ENCODE measurements at regions not wholly inside any gene's neighbourhood (a gene's known extent, or its start where the extent isn't known, plus 50 kb on each side); places are given as distances from the start of the nearest gene placed in this dataset.

- WGBS, 2 experiments (ENCODE audit: insufficient coverage in 1 of 2, insufficient read length in 1 of 2), result 95 to 100% methylated on average over 3 of the region's 3 CpGs
These were observed 439.6 kb upstream of the ADAMTS5 start for GRCh38 chr21:27406300-27407009.

GRCh38 chr21:27403011-27403410, 436.1 kb upstream of the ADAMTS5 start:
- no peak for TF ChIP-seq CTCF (conservative IDR thresholded peaks at IDR 0.05)
- 93 to 94% methylated on average over 3 of the region's 3 CpGs for WGBS, 2 experiments (ENCODE audit: insufficient coverage in 1 of 2, insufficient read length in 1 of 2)
- H3K4me1 Mint-ChIP-seq, result peaks cover 27% of the 10 kb centered on the region
- no peaks in the 10 kb centered on the region for H3K36me3 Mint-ChIP-seq (ENCODE audit: low read depth)
- H3K4me3 Mint-ChIP-seq, result no peak overlapping the region
- H3K9ac ChIP-seq (ENCODE audit: extremely low read depth, low read length, poor library complexity, severe bottlenecking), result no peak overlapping the region
- H3K4me1 ChIP-seq (ENCODE audit: control insufficient read depth, insufficient read depth, low read length), result no peaks in the 10 kb centered on the region
- no peak overlapping the region for H3K27ac ChIP-seq (ENCODE audit: low read depth, low read length)
- no peaks in the 10 kb centered on the region for H3K27me3 Mint-ChIP-seq (ENCODE audit: insufficient read depth)
- no peaks in the 10 kb centered on the region for H3K36me3 ChIP-seq (ENCODE audit: control insufficient read depth, insufficient read depth, low read length)
- no peaks in the 10 kb centered on the region for H3K27me3 ChIP-seq (ENCODE audit: control insufficient read depth, insufficient read depth, low read length, poor library complexity, severe bottlenecking)
- no peaks in the 10 kb centered on the region for H3K9me3 Mint-ChIP-seq
- no peaks in the 10 kb centered on the region for H3K9me3 ChIP-seq (ENCODE audit: control insufficient read depth, low read length)
- H3K27ac Mint-ChIP-seq, result no peak overlapping the region
- no peak for DNase-seq
- H3K4me3 ChIP-seq (ENCODE audit: low read length), result no peak overlapping the region

More at GRCh38 chr21:27406300-27407009, 439.6 kb upstream of the ADAMTS5 start:
- H3K27me3 ChIP-seq (ENCODE audit: control insufficient read depth, insufficient read depth, low read length, poor library complexity, severe bottlenecking), result no peaks in the 10 kb centered on the region
- H3K36me3 ChIP-seq (ENCODE audit: control insufficient read depth, insufficient read depth, low read length), result no peaks in the 10 kb centered on the region
- no peaks in the 10 kb centered on the region for H3K9me3 ChIP-seq (ENCODE audit: control insufficient read depth, low read length)
- H3K9ac ChIP-seq (ENCODE audit: extremely low read depth, low read length, poor library complexity, severe bottlenecking), result no peak overlapping the region
- H3K27ac ChIP-seq (ENCODE audit: low read depth, low read length), result no peak overlapping the region
- H3K4me1 Mint-ChIP-seq, result peaks cover 6% of the 10 kb centered on the region
- H3K4me3 ChIP-seq (ENCODE audit: low read length), result no peak overlapping the region
- H3K27me3 Mint-ChIP-seq (ENCODE audit: insufficient read depth), result no peaks in the 10 kb centered on the region
- no peak for DNase-seq
- H3K4me3 Mint-ChIP-seq, result no peak overlapping the region
- TF ChIP-seq CTCF (conservative IDR thresholded peaks at IDR 0.05), result no peak
- H3K36me3 Mint-ChIP-seq (ENCODE audit: low read depth), result no peaks in the 10 kb centered on the region
- H3K27ac Mint-ChIP-seq, result no peak overlapping the region
- H3K9me3 Mint-ChIP-seq, result no peaks in the 10 kb centered on the region
- H3K4me1 ChIP-seq (ENCODE audit: control insufficient read depth, insufficient read depth, low read length), result no peaks in the 10 kb centered on the region

- Histone ChIP-seq H3K9me3 (ENCODE audit: control insufficient read depth, low read length) (no peaks in the 10 kb centered on the region), H3K36me3 (ENCODE audit: control insufficient read depth, insufficient read depth, low read length) (no peaks in the 10 kb centered on the region)
- no peak overlapping the region for H3K4me3 Mint-ChIP-seq
These were observed 433.2 kb upstream of the ADAMTS5 start for GRCh38 chr21:27400045-27400444.

More at GRCh38 chr21:27400045-27400444, 433.2 kb upstream of the ADAMTS5 start:
- no peaks in the 10 kb centered on the region for H3K27me3 ChIP-seq (ENCODE audit: control insufficient read depth, insufficient read depth, low read length, poor library complexity, severe bottlenecking)
- no peak overlapping the region for H3K9ac ChIP-seq (ENCODE audit: extremely low read depth, low read length, poor library complexity, severe bottlenecking)
- Mint-ChIP-seq H3K36me3 (ENCODE audit: low read depth) (no peaks in the 10 kb centered on the region), H3K9me3 (no peaks in the 10 kb centered on the region), H3K4me1 (peaks cover 38% of the 10 kb centered on the region), H3K27me3 (ENCODE audit: insufficient read depth) (no peaks in the 10 kb centered on the region), H3K27ac (no peak overlapping the region)
- no peaks in the 10 kb centered on the region for H3K4me1 ChIP-seq (ENCODE audit: control insufficient read depth, insufficient read depth, low read length)
- no peak for TF ChIP-seq CTCF (conservative IDR thresholded peaks at IDR 0.05)
- DNase-seq, result no peak
- no peak overlapping the region for H3K27ac ChIP-seq (ENCODE audit: low read depth, low read length)
- H3K4me3 ChIP-seq (ENCODE audit: low read length), result no peak overlapping the region
- WGBS, 2 experiments (ENCODE audit: insufficient coverage in 1 of 2, insufficient read length in 1 of 2), result 60 to 78% methylated on average over 1 to 4 of the region's 4 CpGs

Measured in endodermal cell (in vitro differentiated cells).